ENCODE measurements at regions not wholly inside any gene's neighbourhood (a gene's known extent, or its start where the extent isn't known, plus 50 kb on each side); places are given as distances from the start of the nearest gene placed in this dataset.

DNA sequence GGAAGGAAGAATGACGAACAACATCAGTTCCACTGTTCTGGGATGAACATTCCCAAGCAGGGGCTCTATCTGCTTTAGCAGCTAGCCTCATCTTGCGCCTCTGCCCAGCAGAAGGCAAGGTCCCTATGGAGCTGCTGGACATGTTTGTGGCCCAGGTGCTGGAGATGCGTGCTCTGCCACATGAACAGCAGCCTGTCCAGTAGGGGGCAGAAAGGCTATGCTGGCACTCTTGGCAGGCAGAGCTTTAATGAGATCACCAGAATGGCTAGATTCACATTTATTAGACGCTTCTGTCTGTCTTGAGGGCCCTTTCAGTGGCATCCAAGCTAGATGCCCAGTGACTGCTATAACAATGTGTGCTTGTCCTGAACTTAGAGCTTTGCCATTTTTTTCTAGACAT lies 1826.0 kb downstream of the STIM2 start:
- TF ChIP-seq GATA3 (IDR thresholded peaks at IDR 0.05; ENCODE audit: low read depth, low read length) (no peak), GATA2 (IDR thresholded peaks at IDR 0.05; ENCODE audit: low read depth, low read length) (no peak)

DNA sequence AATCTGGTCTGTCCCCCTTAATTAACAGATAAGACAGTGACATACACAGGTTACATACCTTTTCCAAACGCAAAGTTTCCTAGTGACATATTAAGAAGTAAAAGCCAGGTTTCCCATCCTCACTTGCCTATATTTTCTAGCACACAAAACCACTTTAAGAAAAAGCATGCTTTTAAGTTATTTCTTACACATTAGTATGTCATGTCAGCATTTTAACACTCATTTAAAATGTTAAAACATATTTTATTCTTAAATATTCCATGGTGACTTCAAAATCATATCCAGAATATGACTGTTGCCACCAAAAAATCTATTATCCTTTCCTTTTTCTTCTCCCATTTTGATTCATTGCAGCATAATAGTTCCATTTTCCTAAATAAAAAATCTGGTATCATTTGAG lies 1830.2 kb downstream of the STIM2 start:
- TF ChIP-seq GATA3 (IDR thresholded peaks at IDR 0.05; ENCODE audit: low read depth, low read length) (no peak), GATA2 (IDR thresholded peaks at IDR 0.05; ENCODE audit: low read depth, low read length) (no peak)

DNA sequence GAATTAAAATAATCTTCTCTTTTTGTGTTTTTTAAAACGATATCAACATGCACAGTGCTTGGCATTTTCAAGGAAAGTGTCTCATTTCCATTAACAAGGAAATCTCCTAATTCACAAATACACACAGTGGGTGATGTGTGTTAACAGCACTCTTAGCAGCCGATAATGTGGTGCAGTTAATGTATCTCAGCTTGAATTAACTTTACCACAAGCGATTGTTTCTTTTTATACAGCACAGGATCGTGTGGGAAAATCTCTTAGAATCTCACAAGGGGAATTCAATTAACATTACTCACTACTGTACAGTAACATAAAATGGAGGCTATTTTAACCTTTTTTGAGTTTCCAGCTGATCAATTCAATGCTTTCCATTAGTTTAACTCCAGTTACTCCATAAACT lies 1841.9 kb downstream of the STIM2 start:
- TF ChIP-seq GATA3 (IDR thresholded peaks at IDR 0.05; ENCODE audit: low read depth, low read length), result no peak
- TF ChIP-seq GATA2 (IDR thresholded peaks at IDR 0.05; ENCODE audit: low read depth, low read length), result no peak

GRCh38 chr4:28709891-28710290 lies 1849.2 kb downstream of the STIM2 start:
- no peak for TF ChIP-seq GATA2 (IDR thresholded peaks at IDR 0.05; ENCODE audit: low read depth, low read length)

DNA sequence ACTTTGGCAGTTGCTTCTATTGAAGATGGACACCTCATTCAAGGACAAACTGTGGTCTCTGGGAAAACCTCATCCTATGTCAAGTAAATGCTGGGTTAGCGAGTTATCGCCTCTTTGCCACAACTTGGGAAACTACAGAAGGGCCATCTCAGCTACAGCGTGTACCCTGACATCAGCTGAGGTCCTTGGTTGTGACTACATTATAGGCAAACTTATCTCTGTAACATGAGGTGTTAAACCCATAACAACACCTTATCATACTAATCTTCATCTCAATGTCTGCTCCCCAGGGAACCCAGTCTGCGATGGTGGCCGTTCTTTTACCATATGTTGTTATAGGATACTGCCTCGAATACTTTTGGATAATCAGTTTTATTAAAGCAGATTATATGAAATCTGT lies 1862.7 kb downstream of the STIM2 start:
- TF ChIP-seq GATA3 (IDR thresholded peaks at IDR 0.05; ENCODE audit: low read depth, low read length), result no peak
- no peak for TF ChIP-seq GATA2 (IDR thresholded peaks at IDR 0.05; ENCODE audit: low read depth, low read length)

- TF ChIP-seq GATA2 (IDR thresholded peaks at IDR 0.05; ENCODE audit: low read depth, low read length), result no peak
- no peak for TF ChIP-seq GATA3 (IDR thresholded peaks at IDR 0.05; ENCODE audit: low read depth, low read length)
Observed at GRCh38 chr4:28724239-28724638, 1863.6 kb downstream of the STIM2 start.

DNA sequence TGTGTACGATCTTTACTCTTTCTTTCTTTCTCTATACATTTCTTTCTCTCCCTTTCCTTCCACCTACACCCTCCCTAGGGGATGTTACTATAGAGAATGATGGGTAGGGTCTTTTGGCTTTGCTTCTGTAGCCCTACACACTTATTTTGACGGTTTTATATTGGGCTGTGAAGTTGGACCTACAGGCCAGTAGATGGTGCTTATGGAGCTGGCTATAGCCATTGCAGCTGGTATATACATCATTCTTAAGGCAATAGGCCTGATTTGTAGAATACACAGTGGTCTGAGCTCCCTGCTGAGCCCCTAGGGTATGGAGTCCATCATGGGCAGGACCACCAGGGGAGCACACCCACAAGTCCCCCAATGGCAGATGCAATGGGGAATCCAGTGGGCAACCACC lies 1869.7 kb downstream of the STIM2 start:
- no peak for TF ChIP-seq GATA3 (IDR thresholded peaks at IDR 0.05; ENCODE audit: low read depth, low read length)
- TF ChIP-seq GATA2 (IDR thresholded peaks at IDR 0.05; ENCODE audit: low read depth, low read length), result no peak

DNA sequence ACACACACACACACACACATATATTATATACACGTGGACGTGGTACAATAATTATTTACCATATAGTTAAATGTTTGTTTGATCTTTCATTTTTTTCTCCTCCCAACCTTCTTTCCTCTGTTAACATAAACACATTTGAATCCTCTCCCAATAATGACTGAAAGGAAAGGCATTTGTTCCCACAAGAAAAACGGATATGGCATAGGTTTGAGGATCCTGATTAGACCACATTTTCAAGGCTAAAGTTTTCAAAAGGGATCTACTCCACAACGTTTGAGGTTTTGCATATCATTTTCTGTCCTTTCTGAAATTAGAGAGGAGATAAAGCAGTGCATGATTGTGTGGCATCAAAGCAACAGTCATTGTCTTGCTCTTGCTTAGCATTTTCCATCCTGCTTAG lies 1883.4 kb downstream of the STIM2 start:
- TF ChIP-seq GATA2 (IDR thresholded peaks at IDR 0.05; ENCODE audit: low read depth, low read length) (no peak), GATA3 (IDR thresholded peaks at IDR 0.05; ENCODE audit: low read depth, low read length) (no peak)

GRCh38 chr4:28754376-28754775 lies 1893.7 kb downstream of the STIM2 start:
- TF ChIP-seq GATA3 (IDR thresholded peaks at IDR 0.05; ENCODE audit: low read depth, low read length) (no peak), GATA2 (IDR thresholded peaks at IDR 0.05; ENCODE audit: low read depth, low read length) (no peak)

GRCh38 chr4:28755081-28755480 lies 1894.4 kb downstream of the STIM2 start:
- TF ChIP-seq GATA2 (IDR thresholded peaks at IDR 0.05; ENCODE audit: low read depth, low read length), result no peak
- TF ChIP-seq GATA3 (IDR thresholded peaks at IDR 0.05; ENCODE audit: low read depth, low read length), result no peak

DNA sequence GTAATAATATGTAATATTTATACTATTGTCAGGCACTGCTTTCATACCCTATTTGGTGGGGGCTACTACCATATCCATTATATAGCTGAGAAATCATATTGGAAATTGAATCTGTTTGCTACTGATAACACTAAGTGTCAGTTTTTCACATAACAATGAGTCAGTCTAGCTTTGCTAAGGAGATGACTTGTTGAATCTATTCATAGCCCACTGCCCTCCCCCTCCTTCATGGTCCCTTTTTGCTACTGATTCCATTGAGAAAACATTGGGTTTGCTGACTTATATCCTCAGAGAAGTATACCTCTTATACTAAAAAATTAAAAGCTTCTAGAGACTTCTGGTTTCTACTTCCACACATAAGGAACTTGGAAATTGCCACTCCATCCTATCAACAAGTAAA lies 1898.4 kb downstream of the STIM2 start:
- no peak for TF ChIP-seq GATA2 (IDR thresholded peaks at IDR 0.05; ENCODE audit: low read depth, low read length)
- no peak for TF ChIP-seq GATA3 (IDR thresholded peaks at IDR 0.05; ENCODE audit: low read depth, low read length)

GRCh38 chr4:28760003-28760402 lies 1899.4 kb downstream of the STIM2 start:
- TF ChIP-seq GATA3 (IDR thresholded peaks at IDR 0.05; ENCODE audit: low read depth, low read length) (no peak), GATA2 (IDR thresholded peaks at IDR 0.05; ENCODE audit: low read depth, low read length) (no peak)

DNA sequence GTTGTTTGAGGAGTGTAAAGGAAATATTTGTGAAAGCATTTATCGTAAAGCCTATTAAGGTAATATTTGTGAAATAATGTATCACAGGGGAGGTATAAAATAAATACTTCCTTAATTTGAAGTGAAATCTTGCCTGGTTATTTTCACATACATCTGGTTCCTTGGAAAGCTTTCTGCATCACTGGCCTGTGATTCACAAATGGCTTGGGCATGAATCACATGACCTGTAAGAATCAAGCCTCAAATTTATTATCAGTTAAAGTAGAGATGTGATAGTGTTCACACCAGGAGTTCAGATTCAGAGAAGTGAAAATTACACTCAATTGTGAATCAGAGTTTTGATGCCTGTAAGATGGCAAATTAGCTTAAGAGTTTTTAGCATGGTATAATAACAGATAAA lies 1911.4 kb downstream of the STIM2 start:
- no peak for TF ChIP-seq GATA2 (IDR thresholded peaks at IDR 0.05; ENCODE audit: low read depth, low read length)
- no peak for TF ChIP-seq GATA3 (IDR thresholded peaks at IDR 0.05; ENCODE audit: low read depth, low read length)

DNA sequence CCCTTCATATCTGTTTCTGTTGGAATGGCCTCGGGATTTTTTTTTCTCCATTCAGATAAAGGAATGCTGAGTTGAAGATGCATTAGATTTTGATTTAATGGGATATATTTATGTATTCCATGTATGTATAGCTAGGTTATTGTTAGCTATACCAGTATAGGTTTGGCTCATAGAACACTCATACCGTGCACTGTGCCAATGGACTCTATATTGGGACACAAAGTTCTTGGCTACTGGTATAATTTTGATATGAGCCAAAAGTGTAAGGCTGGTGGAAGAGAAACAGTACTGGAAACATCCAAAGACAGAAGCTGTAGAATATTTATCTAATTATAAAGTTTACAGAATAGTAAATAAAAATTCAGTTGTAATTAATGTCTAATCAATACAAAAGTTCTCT lies 1912.1 kb downstream of the STIM2 start:
- TF ChIP-seq GATA2 (IDR thresholded peaks at IDR 0.05; ENCODE audit: low read depth, low read length) (no peak), GATA3 (IDR thresholded peaks at IDR 0.05; ENCODE audit: low read depth, low read length) (no peak)

DNA sequence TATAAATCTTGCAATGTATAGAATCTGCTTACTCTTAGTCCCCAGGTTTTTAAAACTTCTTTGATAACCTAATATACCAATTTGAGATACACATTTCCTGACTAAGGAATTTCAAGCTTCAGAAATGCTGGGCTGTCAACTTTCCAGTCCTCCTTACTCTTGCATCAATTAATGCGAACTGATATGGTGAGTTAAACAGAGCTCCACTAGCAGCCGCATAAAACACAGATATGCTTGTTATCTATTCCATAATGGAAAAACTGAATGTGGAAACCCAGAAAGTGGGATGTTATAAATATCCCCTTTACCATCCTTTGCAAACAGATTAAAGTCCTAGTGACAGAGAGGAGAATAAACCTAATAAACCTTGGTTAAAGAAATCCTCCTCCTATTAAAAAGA lies 1913.7 kb downstream of the STIM2 start:
- TF ChIP-seq GATA3 (IDR thresholded peaks at IDR 0.05; ENCODE audit: low read depth, low read length) (no peak), GATA2 (IDR thresholded peaks at IDR 0.05; ENCODE audit: low read depth, low read length) (no peak)

GRCh38 chr4:28776004-28776403 lies 1915.4 kb downstream of the STIM2 start:
- TF ChIP-seq GATA2 (IDR thresholded peaks at IDR 0.05; ENCODE audit: low read depth, low read length) (no peak), GATA3 (IDR thresholded peaks at IDR 0.05; ENCODE audit: low read depth, low read length) (no peak)

All from SH-SY5Y (cell line).